ENCODE measurements at regions not wholly inside any gene's neighbourhood (a gene's known extent, or its start where the extent isn't known, plus 50 kb on each side); places are given as distances from the start of the nearest gene placed in this dataset.

DNA sequence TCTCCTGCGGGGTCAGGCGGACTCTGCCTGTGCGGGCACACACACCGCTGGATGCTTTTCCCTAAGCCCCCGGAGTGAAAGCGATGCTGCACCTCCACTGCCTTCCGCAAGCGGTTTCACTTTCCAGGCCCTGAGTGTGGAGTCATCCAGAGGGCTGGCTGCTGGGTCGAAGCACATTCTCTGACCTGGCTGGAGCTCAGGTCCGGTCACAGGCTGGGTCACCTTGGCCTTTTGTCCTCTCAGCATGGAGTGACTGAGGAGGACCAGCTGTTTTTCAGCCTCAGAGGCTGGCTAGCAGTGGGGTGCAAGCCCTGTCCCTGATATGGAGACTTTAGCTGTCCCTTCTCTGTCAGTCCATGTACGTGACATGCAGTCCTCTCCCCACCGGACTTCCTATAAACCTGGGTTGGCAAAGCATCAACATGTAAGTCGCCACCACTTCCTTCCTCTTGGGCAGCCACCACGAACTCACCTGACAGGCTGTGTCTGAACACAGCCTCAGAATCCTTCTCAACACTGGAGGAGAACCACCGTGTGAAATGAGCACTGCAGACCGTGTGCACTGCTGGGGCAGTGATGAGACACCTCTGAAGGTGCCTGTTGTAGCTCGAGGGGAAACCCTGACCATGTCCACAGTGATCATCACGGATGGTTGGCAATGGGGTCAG, 51.3 kb downstream of the GADD45G start:
- no peak for DNase-seq (ENCODE audit: low read depth, low spot score)

DNA sequence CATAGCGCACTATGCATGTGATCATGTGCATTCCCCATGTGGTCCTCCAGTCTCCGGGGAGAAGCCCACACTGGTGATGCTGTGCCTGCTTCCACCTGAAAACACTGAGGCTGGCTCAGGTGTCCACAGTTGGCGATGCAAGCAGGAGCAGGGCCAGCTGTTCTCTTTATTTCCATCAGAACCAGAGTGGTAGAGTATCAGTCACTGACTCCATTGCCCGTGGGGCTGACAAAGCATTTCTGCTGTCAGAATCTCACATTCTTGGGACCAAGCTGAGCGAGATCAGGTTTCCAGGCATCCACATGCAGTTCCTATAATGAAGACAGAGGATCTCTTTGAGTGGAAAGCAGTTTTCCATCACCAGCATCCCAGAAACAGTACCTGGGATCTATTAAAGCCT, 52.5 kb downstream of the GADD45G start:
- no peak for DNase-seq (ENCODE audit: low read depth, low spot score)

DNA sequence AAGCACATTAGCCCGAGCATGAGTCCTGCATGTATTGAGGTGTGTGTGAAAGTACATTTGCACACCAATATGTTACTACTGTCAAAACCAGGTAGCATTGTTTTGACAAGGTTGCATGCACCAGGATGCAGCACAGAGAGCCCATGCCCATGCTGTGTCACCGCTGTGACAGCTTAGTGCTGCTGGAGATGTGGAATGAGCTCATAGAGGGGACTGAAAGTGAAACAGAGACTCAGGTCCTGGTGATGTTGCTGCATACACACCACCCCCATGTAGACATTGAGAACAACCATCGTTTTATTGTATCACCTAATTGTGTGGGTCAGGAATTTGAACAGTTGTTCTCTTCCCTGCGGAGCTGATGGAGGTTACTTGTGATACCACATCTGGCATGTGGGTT, 53.0 kb downstream of the GADD45G start:
- DNase-seq (ENCODE audit: low read depth, low spot score): no peak

DNA sequence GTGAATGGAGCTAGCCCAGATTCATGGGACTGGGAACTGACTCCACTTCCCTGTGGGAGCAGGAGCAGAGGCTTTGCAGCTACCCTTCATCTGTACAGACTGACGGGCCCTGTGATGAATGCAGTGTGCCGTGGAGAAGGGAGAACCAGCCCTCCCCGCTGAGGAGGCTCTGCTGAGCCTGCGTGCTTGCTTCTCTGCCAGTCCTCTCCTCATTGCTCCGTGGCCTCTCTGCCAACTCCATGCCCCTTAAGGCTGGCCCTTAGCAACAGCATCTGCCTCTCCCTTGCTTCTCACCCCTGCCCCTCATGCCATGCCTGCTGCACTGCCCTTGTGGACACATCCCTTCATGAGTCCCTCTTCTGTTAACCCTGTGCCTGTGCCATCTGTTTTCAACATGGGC, 53.6 kb downstream of the GADD45G start:
- DNase-seq (ENCODE audit: low read depth, low spot score): no peak

DNA sequence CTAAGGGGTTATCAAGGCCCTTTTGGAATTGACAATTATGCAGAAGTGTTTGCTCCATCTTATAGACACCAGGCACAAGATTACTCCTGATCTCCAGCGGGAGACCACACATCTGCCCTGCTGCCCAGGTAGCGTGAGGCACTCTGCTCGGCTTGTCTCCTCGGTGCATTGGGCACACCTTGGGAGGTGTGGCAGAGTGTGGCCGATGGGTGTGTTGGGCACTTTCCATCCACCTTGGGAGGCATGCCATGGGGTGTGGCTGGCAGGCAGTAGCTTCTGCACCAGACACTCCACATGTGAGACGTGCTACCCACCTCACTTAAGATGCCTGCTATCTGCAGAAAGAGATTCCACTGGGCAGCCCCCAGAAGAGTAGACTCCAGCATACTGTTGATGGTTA, 54.1 kb downstream of the GADD45G start:
- DNase-seq (ENCODE audit: low read depth, low spot score): no peak

DNA sequence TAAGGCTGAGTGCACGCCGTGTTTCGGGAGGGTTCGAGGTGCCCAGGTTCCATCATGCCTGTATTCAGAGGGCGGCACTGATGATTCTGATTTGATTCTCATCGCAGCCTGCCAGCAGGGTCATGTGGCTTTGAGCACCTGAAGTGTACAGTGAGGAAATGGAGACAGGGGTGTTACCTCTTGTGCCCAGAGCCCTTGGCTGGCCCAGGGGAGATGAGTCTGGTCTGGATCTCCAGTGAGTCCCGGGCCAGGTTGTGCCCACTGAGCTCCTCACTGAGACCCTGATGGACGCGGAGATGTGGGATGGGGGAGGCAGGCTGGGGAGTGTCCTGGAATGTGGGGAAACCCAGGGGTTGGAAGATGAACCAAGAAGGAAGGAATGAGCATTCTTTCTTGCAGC, 54.7 kb downstream of the GADD45G start:
- no peak for DNase-seq (ENCODE audit: low read depth, low spot score)

DNA sequence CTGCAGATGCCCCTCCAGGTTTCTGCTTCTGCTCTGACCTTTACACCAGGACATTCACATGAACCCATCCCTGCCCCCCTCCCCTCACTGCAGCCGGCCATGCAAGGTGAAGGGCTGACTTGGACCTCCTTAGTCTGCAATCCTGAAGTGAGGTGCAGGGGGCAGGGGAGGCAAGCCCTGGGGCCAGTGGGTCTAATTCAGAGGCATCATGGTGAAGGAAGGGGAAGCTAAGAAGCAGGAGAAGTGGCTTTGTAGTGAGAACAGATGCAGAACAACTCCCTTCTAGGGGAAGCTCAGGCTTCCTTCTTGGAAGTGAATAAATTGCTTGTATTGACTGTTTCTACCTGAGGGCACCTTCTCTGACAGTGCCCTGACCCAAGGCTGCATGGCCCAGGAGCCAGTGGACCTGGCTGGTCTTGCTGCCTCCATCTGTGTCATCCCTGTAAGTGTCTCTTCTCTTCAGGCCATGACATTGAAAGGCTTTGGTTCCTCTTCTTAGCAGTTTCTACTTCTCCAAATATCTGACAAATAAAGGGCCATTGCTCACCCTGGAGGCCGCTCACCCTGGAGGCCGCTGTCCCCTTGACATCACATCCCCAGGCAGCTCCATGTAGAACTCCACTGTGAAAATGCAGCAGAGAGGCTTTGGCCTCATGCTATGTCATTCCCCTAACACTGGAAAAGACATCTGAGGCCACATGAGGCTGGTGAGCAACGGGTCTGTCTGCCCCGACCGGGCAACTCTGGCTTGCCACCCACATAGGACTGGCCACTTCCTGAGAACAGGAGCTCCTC, 55.3 kb downstream of the GADD45G start:
- no peak for DNase-seq (ENCODE audit: low read depth, low spot score)

DNA sequence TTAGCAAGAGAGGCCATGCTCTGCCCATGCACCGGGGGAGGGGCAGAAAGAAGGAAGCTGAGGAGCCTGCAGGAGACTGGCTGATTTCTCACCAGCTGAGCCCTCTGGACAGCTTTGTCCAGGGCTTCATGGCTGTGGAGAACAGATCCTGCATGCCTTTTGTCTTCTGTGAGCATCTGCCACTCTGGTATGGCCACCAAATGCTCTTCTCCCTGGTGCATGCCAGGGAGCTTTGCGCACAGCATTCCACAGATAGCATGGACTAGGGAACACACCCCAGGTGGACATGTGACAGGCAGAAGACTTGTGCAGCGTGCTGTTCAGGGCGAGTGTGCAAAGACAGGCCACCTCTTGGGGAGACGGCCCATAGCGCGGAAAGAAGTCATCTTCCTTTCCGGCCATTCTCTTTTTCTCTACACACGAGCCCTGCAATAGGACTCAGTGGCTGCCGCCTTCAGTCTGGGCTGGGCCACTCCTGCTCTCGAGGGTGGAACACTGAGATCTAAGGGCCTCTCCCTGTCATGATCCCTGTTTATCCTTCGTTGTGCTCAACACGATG, 56.7 kb downstream of the GADD45G start:
- DNase-seq (ENCODE audit: low read depth, low spot score): peak; percentile 26

DNA sequence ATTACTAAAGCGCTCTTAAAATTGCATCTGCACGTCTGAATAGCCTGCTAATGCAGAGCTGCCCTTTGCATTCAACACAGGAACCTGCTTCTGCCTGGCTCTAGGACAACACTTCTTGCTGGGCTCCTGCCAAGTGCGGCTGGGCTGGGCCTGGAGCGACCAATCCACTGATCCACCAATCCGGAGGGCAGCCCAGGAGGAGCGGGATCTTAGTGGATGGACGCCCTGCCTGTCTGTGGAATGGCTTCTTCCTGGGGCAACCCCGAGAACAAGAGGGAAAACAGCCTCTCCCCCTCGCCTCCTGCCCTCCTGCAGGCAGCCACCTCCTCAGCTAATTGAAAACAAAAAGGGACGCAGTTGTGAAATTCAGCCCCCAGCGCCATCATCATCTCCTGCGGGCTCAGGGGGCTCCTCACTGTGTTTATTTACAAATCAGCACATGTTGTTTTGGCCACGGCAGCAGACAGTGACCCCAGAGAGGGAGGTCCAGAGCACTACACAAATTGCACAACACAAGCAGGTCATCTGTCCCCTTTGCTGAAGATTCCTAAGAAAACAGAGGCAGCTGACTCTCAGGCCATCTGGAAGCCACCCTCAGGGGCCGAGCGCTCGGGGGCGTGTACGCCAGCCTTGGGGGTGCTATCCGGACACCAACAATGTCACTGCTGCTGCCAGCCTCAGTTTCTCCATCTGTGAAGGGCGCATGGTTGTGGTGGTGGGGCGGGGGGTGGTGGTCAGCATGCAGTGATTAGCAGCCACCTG, 57.3 kb downstream of the GADD45G start:
- peak; percentile 99 for DNase-seq (ENCODE audit: low read depth, low spot score)

DNA sequence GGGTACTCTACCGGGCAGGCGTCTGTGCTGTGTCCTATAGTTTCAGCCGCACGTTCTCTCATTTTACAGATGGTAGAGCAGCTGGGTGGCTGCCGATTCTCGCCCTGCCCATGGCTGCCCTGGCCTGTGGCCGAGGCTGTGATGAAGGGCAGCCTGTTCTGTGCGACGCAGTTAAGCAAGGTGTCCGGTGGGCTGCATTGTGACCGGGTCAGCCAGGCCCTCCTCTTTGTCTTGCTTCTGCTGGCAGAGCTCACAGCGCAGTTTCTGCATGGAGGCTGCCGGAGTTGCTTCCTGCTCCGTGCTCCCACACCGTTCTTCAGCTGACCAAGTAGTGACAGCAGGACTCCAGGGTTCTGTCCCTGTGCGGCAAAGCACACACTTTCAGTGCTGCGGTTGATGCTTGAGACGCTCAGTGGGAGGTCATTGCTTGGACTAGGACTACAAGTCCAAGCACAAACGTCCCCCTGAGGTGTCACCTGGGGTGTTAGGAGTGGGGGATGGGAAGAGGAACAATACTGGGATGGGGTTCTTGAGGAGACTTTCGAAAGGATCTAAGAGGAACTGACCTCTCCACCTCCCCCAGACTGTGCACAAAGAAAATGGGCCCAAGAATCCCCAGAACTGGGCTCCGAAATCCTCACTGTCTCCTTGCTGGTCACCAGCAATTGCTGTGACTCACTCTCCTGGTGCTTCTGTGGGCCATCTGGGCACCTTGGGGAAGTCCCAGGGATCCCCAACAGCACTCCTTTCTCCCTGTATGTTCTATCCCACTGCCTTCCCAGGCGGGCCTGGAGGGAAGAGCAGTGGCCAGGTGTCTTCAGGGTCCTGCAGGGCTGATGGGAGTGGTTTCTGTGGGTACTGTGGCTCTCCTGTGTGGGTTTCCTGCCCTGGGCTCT, 58.2 kb downstream of the GADD45G start:
- DNase-seq (ENCODE audit: low read depth, low spot score): no peak

DNA sequence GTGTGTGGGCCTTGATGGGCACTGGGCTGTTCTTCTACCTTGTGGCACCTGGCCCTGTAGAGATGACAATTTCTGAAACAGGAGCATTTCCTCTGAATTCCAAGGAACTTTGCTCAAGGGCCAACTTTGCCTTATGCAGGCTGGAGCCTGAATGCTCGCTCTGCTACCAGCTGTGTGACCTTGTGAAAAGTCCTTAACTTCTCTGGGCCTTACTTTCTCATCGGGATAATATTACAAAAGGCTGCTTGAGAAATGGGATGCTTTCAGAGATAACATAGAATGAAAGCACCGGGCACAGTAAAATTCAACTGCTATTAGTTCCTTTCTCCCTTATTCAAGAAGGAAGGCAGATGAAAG, 58.8 kb downstream of the GADD45G start:
- no peak for DNase-seq (ENCODE audit: low read depth, low spot score)

DNA sequence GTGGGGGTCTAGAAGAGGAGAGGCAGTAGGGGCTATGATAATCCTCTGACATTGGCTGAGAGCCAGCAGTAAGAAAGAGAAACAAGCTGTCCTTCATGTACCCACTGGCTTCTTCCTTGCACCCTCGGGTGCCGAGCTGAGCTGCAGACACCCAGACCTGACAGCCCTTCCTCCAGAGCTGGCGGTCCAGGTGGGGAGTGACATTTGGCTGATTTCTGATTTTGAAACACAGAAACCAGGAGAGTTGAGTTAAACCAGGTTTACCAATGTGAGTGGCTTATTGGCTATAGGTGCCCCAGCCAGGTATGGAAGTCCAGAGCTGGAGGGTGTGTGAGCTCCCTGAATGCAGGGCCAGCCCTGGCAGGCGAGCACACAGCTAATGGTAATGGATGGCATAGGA, 59.2 kb downstream of the GADD45G start:
- DNase-seq (ENCODE audit: low read depth, low spot score): no peak

DNA sequence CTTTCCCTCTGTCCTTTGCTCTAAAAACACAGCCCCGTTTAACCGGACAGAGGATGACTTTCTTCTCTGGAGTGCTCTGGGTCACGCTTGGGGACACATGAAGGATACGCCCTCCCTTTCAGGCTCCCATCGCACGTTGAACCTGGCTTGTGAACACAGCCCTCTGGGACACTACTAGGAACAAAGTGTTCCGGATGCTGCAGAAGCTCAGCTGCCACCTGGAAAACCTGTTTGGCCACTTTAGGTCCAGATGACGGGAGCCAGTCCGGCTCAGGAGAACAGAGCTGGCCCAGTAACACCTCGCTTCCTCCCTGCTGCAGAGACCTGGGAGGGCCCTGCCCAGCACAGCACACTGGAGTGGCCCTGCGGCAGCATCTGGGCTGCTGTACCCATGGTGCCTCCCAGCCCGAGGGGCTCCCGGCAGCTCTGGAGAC, 60.1 kb downstream of the GADD45G start:
- no peak for DNase-seq (ENCODE audit: low read depth, low spot score)

DNA sequence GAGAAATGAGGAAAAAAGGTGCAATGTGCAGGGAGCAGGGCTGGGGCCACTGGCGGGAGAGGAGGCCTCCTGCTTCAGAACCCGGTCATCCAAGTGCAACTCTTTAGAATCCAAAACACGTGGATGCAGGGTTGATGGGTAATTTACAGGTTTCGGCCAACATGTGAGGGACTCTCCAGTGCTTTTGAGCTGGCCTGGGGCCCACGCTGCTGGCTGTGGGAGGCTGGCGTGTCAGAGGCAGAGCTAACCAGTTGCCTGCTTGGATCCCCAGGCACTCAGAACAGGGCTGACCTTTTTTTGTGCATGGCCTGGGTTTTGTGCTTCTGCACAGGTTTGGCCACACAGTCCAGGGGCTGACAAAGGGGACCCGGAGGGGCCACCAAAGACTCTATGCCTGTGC, 61.6 kb downstream of the GADD45G start:
- DNase-seq (ENCODE audit: low read depth, low spot score): no peak

DNA sequence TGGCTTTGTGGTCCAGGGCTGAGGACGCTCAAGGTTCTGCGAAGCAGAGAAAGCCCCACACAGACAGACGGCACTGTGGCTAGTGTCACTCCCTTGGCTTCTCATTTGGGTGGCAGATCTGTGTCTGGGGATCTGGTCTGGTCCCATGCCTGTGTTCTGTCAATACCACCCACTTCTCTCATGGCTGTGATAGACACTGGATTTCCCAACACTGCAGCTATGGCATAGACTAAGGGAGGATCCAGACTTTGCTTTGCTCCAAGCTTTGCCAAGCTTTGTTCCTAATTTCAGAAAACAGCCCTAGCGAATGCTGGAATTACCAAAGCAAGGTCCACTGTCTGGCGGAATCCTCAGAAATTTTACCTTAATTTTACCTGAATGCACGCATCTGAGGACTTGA, 62.1 kb downstream of the GADD45G start:
- no peak for DNase-seq (ENCODE audit: low read depth, low spot score)

DNA sequence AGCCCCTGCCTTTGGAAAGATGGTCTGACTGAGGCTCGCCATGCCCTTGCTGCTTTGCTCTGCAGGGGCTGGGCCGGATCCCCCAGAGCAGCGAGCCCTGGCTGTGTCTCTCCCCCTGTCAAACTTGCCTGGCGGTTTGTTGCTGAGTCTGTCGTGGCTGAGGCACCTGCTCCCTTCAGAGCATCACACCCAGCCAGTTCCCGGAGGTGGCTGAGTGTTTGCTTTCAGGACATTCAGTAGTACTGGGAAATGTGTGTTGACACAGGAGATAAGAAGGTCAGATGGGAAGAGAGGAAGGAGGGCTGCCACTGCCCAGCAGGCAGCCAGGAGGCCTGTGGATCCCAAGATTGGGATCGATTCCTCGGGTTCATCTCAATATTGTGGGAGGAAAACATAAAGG, 62.9 kb downstream of the GADD45G start:
- DNase-seq (ENCODE audit: low read depth, low spot score): no peak

DNA sequence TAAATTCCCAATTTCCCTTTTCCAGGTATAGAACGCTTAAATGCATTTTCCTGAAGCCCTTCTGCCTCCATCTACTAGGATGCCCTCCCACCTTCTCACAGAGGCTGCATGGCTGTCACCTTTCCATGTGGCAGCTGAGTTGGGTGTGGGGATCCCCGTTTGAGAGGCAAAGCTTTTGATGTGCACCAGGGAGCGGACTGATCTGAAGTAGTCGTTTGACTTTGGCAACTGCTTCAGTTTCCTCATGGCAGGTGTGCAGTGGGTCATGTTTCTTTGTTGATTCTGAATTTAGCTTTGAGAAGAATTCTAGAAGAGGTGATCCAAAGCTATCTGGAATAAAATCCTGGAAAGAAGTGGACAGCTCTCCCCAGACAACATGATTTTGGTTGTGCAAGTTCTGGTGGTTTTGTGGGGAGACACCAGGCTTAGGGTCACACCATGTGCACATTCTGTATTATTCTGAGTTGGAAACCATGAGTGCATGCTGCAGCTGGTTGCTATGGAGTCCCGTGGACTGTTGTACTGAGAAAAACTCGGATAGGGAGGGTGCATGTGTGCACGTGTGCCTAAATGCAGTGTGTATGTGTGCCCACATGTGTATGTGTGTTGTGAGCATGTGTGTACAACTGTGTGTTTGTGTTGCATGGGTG, 63.5 kb downstream of the GADD45G start:
- no peak for DNase-seq (ENCODE audit: low read depth, low spot score)

DNA sequence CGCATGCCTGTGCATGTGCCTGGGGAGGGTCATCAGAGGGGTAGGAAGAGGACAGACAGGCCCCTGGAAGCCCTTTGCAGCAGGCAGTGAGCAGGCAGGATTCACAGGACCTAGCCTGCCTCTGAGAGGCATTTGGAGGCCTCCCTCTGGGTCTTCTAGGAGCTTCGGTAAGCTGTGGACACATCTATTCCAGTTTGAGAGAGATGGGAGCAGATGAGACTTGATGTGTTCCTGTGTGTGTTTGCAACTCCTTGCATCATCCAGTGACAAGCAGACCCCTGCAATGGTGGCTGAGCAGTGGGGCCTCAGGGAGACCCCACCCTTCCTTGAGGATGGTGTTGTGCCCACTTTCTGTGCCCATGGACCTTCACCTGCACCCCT, 64.0 kb downstream of the GADD45G start:
- DNase-seq (ENCODE audit: low read depth, low spot score): no peak

DNA sequence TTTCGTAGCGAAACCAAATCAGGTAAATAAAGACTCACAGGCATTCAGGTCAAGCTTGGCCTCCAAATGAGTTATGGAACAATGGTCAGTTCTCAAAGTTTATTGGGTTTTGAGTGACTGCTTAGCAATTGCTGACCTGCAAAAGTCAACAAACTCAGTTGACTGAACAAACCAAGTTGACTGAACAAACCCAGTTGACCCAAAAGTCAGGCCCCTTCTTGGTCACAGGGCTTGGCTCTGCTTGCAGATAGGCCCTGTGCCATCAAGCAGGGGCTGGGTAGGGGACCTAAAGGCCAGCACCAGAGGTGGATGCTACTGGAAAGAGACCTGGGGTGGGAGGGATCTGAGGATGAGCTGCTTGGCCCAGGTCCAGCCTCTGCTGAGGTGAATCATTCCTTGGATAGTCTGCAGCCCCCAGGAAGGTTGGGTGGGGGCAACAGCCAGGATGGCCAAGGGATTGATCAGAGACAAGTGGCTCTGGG, 64.6 kb downstream of the GADD45G start:
- no peak for DNase-seq (ENCODE audit: low read depth, low spot score)

DNA sequence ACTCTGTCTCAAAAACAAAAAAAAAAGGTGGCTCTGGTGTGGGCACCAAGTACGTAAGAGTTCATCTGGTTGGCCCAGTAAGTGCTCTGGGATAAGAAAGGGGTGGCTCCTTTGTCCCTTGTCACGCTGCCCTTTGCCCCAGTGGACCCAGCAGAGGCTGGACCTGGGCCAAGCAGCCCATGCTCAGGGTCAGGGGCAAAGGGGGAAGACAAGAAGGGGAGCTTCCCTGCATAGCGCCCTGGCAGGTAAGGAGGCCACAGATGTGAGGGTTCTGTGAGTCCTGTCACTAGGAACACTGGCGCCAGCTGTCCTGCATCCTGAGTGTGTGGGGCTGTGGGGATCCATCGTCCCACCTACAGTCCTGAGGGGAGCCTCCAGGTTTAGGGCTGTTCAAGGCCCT, 65.3 kb downstream of the GADD45G start:
- no peak for DNase-seq (ENCODE audit: low read depth, low spot score)
